ENCODE measurements at regions not wholly inside any gene's neighbourhood (a gene's known extent, or its start where the extent isn't known, plus 50 kb on each side); places are given as distances from the start of the nearest gene placed in this dataset.

GRCh38 chr3:106004826-106005225, 136.0 kb upstream of the CBLB start:
- peak overlapping the region; percentile 64 for H3K4me3 ChIP-seq
- H3K27ac ChIP-seq: peak overlapping the region in 1 of 2 donors; percentile 60
- DNase-seq (ENCODE audit: low spot score): no peak
- TF ChIP-seq CTCF (IDR thresholded peaks at IDR 0.05): no peak

- no peak overlapping the region for H3K27ac ChIP-seq
- no peak for TF ChIP-seq CTCF (IDR thresholded peaks at IDR 0.05)
- no peak for DNase-seq (ENCODE audit: low spot score)
- no peak overlapping the region for H3K4me3 ChIP-seq
These were observed 137.2 kb upstream of the CBLB start for GRCh38 chr3:106006001-106006400.

GRCh38 chr3:106006571-106006970, 137.8 kb upstream of the CBLB start:
- no peak for TF ChIP-seq CTCF (IDR thresholded peaks at IDR 0.05)
- DNase-seq (ENCODE audit: low spot score): no peak
- no peak overlapping the region for H3K4me3 ChIP-seq
- H3K27ac ChIP-seq: no peak overlapping the region

GRCh38 chr3:106007512-106007911, 138.7 kb upstream of the CBLB start:
- H3K27ac ChIP-seq: no peak overlapping the region
- H3K4me3 ChIP-seq: no peak overlapping the region
- no peak for DNase-seq (ENCODE audit: low spot score)
- no peak for TF ChIP-seq CTCF (IDR thresholded peaks at IDR 0.05)

GRCh38 chr3:106008766-106009165, 140.0 kb upstream of the CBLB start:
- Histone ChIP-seq H3K27ac (no peak overlapping the region), H3K4me3 (no peak overlapping the region)
- DNase-seq (ENCODE audit: low spot score): no peak
- TF ChIP-seq CTCF (IDR thresholded peaks at IDR 0.05): no peak

- DNase-seq (ENCODE audit: low spot score): no peak
- no peak overlapping the region for H3K27ac ChIP-seq
- no peak for TF ChIP-seq CTCF (IDR thresholded peaks at IDR 0.05)
- H3K4me3 ChIP-seq: no peak overlapping the region
These were observed 142.0 kb upstream of the CBLB start for GRCh38 chr3:106010829-106011228.

- Histone ChIP-seq H3K27ac (no peak overlapping the region), H3K4me3 (no peak overlapping the region)
- DNase-seq (ENCODE audit: low spot score): no peak
- TF ChIP-seq CTCF (IDR thresholded peaks at IDR 0.05): no peak
These were observed 145.2 kb upstream of the CBLB start for GRCh38 chr3:106013971-106014370.
